ENCODE measurements at regions not wholly inside any gene's neighbourhood (a gene's known extent, or its start where the extent isn't known, plus 50 kb on each side); places are given as distances from the start of the nearest gene placed in this dataset.
"Not testable (repeated sequence)": the region's sequence is repeated elsewhere in the genome, so short reads cannot be mapped to it uniquely, and the experiment has no call there.

- DNase-seq (ENCODE audit: low spot score) = peak; percentile 13
These were observed 349.9 kb downstream of the C12orf50 start for GRCh38 chr12:87679251-87679650.

GRCh38 chr12:87678453-87678852 is 350.7 kb downstream of the C12orf50 start:
- DNase-seq (ENCODE audit: low spot score) = no peak

- DNase-seq (ENCODE audit: low spot score) = no peak
These were observed 352.5 kb downstream of the C12orf50 start for GRCh38 chr12:87676731-87677130.

GRCh38 chr12:87671757-87672156 is 357.4 kb downstream of the C12orf50 start:
- DNase-seq (ENCODE audit: low spot score) = no peak

GRCh38 chr12:87670448-87670847 is 358.8 kb downstream of the C12orf50 start:
- DNase-seq (ENCODE audit: low spot score) = no peak

GRCh38 chr12:87667378-87667777 is 361.8 kb downstream of the C12orf50 start:
- peak; percentile 9 for DNase-seq (ENCODE audit: low spot score)

GRCh38 chr12:87661786-87662377 is 367.3 kb downstream of the C12orf50 start:
- no peak for DNase-seq (ENCODE audit: low spot score)

- no peak for DNase-seq (ENCODE audit: low spot score)
These were observed 368.0 kb downstream of the C12orf50 start for GRCh38 chr12:87660987-87661774.

- no peak for DNase-seq (ENCODE audit: low spot score)
These were observed 368.9 kb downstream of the C12orf50 start for GRCh38 chr12:87660291-87660690.

GRCh38 chr12:87656311-87656710 is 372.9 kb downstream of the C12orf50 start:
- DNase-seq (ENCODE audit: low spot score) = no peak

- no peak for DNase-seq (ENCODE audit: low spot score)
These were observed 377.4 kb downstream of the C12orf50 start for GRCh38 chr12:87651670-87652425.

- DNase-seq (ENCODE audit: low spot score) = no peak
These were observed 387.0 kb downstream of the C12orf50 start for GRCh38 chr12:87642245-87642644.

- no peak for DNase-seq (ENCODE audit: low spot score)
These were observed 411.0 kb downstream of the C12orf50 start for GRCh38 chr12:87618199-87618598.

- no peak for DNase-seq (ENCODE audit: low spot score)
These were observed 416.2 kb downstream of the C12orf50 start for GRCh38 chr12:87612996-87613395.

GRCh38 chr12:87608321-87608720 is 420.9 kb downstream of the C12orf50 start:
- DNase-seq (ENCODE audit: low spot score) = no peak

GRCh38 chr12:87603727-87604126 is 425.5 kb downstream of the C12orf50 start:
- DNase-seq (ENCODE audit: low spot score) = no peak

- no peak for DNase-seq (ENCODE audit: low spot score)
These were observed 429.7 kb downstream of the C12orf50 start for GRCh38 chr12:87599459-87599858.

- DNase-seq (ENCODE audit: low spot score) = no peak
These were observed 432.1 kb downstream of the C12orf50 start for GRCh38 chr12:87597114-87597513.

GRCh38 chr12:87596636-87597035 is 432.6 kb downstream of the C12orf50 start:
- DNase-seq (ENCODE audit: low spot score) = no peak

GRCh38 chr12:87596134-87596533 is 433.1 kb downstream of the C12orf50 start:
- no peak for DNase-seq (ENCODE audit: low spot score)

- no peak for DNase-seq (ENCODE audit: low spot score)
These were observed 443.2 kb downstream of the C12orf50 start for GRCh38 chr12:87585882-87586557.

- DNase-seq (ENCODE audit: low spot score) = not testable (repeated sequence)
These were observed 450.1 kb downstream of the C12orf50 start for GRCh38 chr12:87579091-87579490.
